Trophoblast cell (in vitro differentiated cells and primary cell): ENCODE measurements at regions not wholly inside any gene's neighbourhood (a gene's known extent, or its start where the extent isn't known, plus 50 kb on each side); places are given as distances from the start of the nearest gene placed in this dataset.

Experiments
- DNase-seq, 2 donors: peaks; one replicate each; pipeline ENCODE4 v3.0.0-alpha.2; 2016
- H2AFZ ChIP-seq: 2 replicates; pipeline ENCODE4 v1.6.1; 2013; ENCODE audit warnings: low read length, moderate library complexity, mild to moderate bottlenecking; ENCODE audit not compliant: insufficient read depth, poor library complexity
- H2AK5ac ChIP-seq: 2 replicates; pipeline ENCODE4 v1.6.1; 2013; ENCODE audit warnings: mild to moderate bottlenecking, low read length
- H2BK120ac ChIP-seq: 2 replicates; pipeline ENCODE4 v1.6.1; 2013; ENCODE audit warnings: low read length, mild to moderate bottlenecking, moderate library complexity; ENCODE audit not compliant: insufficient read depth, poor library complexity
- H2BK12ac ChIP-seq: 2 replicates; pipeline ENCODE4 v1.6.1; 2013; ENCODE audit warnings: mild to moderate bottlenecking, low read length, moderate library complexity
- H2BK5ac ChIP-seq: 2 replicates; pipeline ENCODE4 v1.6.1; 2013; ENCODE audit warnings: low read length, low read depth, moderate library complexity, mild to moderate bottlenecking; ENCODE audit not compliant: poor library complexity
- H3K14ac ChIP-seq: 2 replicates; pipeline ENCODE4 v1.6.1; 2013; ENCODE audit warnings: mild to moderate bottlenecking, low read length
- H3K18ac ChIP-seq: 2 replicates; pipeline ENCODE4 v1.6.1; 2013; ENCODE audit warnings: mild to moderate bottlenecking, low read length
- H3K23ac ChIP-seq: 2 replicates; pipeline ENCODE4 v1.6.1; 2013; ENCODE audit warnings: low read length
- H3K27ac ChIP-seq: 2 replicates; pipeline ENCODE4 v1.5.1; 2013; ENCODE audit warnings: low read depth, mild to moderate bottlenecking, inconsistent platforms, low read length, moderate library complexity
- H3K27me3 ChIP-seq: 2 replicates; pipeline ENCODE4 v1.6.1; 2013; ENCODE audit warnings: inconsistent platforms, mild to moderate bottlenecking, low read length, moderate library complexity; ENCODE audit not compliant: insufficient read depth
- H3K36me3 ChIP-seq, 2 experiments: 1 replicate in 1 of 2; 2 replicates in 1 of 2; pipeline ENCODE4 v1.6.1; 2013; ENCODE audit warnings: low read length in 2 of 2, mild to moderate bottlenecking in 2 of 2, moderate library complexity in 1 of 2; ENCODE audit not compliant: insufficient read depth in 2 of 2, control insufficient read depth in 1 of 2
- H3K4ac ChIP-seq: 2 replicates; pipeline ENCODE4 v1.6.1; 2013; ENCODE audit warnings: low read depth, mild to moderate bottlenecking, low read length, moderate library complexity
- H3K4me1 ChIP-seq, 2 experiments: 1 replicate in 1 of 2; 2 replicates in 1 of 2; pipeline ENCODE4 v1.6.1; 2013; ENCODE audit warnings: low read length in 2 of 2, mild to moderate bottlenecking in 2 of 2, moderate library complexity in 1 of 2; ENCODE audit not compliant: insufficient read depth in 2 of 2, control insufficient read depth in 1 of 2
- H3K4me2 ChIP-seq: 2 replicates; pipeline ENCODE4 v1.6.1; 2013; ENCODE audit warnings: inconsistent platforms, mild to moderate bottlenecking, low read length, moderate library complexity
- H3K4me3 ChIP-seq: 2 replicates; pipeline ENCODE4 v1.5.1; 2013; ENCODE audit warnings: mild to moderate bottlenecking, low read depth, low read length, inconsistent platforms
- H3K79me1 ChIP-seq: one replicate; pipeline ENCODE4 v1.6.1; 2013; ENCODE audit warnings: low read length
- H3K79me2 ChIP-seq: 2 replicates; pipeline ENCODE4 v1.6.1; 2013; ENCODE audit warnings: low read length, mild to moderate bottlenecking; ENCODE audit not compliant: control insufficient read depth, insufficient read depth, poor library complexity
- H3K9ac ChIP-seq: 2 replicates; pipeline ENCODE4 v1.6.1; 2013; ENCODE audit warnings: mild to moderate bottlenecking, low read length
- H3K9me3 ChIP-seq: 2 replicates; pipeline ENCODE4 v1.6.1; 2013; ENCODE audit warnings: low read depth, mild to moderate bottlenecking, control low read depth, inconsistent platforms, low read length; ENCODE audit not compliant: insufficient read depth
- H4K12ac ChIP-seq: 2 replicates; pipeline ENCODE4 v1.6.1; 2013; ENCODE audit warnings: low read depth, mild to moderate bottlenecking, low read length, moderate library complexity
- H4K8ac ChIP-seq: 2 replicates; pipeline ENCODE4 v1.6.1; 2013; ENCODE audit warnings: low read depth, mild to moderate bottlenecking, low read length, moderate library complexity
- H4K91ac ChIP-seq: one replicate; pipeline ENCODE4 v1.6.1; 2013; ENCODE audit warnings: low read depth, mild to moderate bottlenecking, low read length, moderate library complexity
- WGBS: extraction: QIAGEN DNeasy Blood & Tissue Kit; methylation state at CpG from one replicate; pipeline ENCODE4 v1.1.7; 2013; ENCODE audit warnings: missing lambda C conversion rate; ENCODE audit not compliant: insufficient read length, insufficient coverage; ENCODE audit errors: extremely low coverage; 5-methylcytosine and 5-hydroxymethylcytosine counted together

GRCh38 chr13:50685956-50686355 lies 157.5 kb downstream of the DLEU7 start:
- H3K27ac ChIP-seq, result no peak overlapping the region
- H3K79me2 ChIP-seq, result no peaks in the 10 kb centered on the region
- DNase-seq, result no peak
- H3K27me3 ChIP-seq, result no peaks in the 10 kb centered on the region
- H3K4ac ChIP-seq, result no peak overlapping the region
- no peak overlapping the region for H2AFZ ChIP-seq
- H2BK120ac ChIP-seq, result no peak overlapping the region
- H3K14ac ChIP-seq, result no peak overlapping the region
- no peaks in the 10 kb centered on the region for H3K9me3 ChIP-seq
- no peak overlapping the region for H3K23ac ChIP-seq
- H4K8ac ChIP-seq, result no peak overlapping the region
- no peak overlapping the region for H4K12ac ChIP-seq
- H4K91ac ChIP-seq, result no peak overlapping the region
- no peak overlapping the region for H2AK5ac ChIP-seq
- no peaks in the 10 kb centered on the region for H3K79me1 ChIP-seq
- no peak overlapping the region for H3K4me3 ChIP-seq
- WGBS, result no CpG with 5 or more reads among the region's 5 CpGs
- H3K36me3 ChIP-seq, result no peaks in the 10 kb centered on the region
- no peak overlapping the region for H2BK5ac ChIP-seq
- H3K9ac ChIP-seq, result no peak overlapping the region
- no peak overlapping the region for H3K18ac ChIP-seq
- H2BK12ac ChIP-seq, result no peak overlapping the region
- H3K4me1 ChIP-seq, result no peaks in the 10 kb centered on the region
- no peak overlapping the region for H3K4me2 ChIP-seq

- Histone ChIP-seq H3K4me3 (no peak overlapping the region), H3K4me2 (no peak overlapping the region), H3K4me1 (peaks cover 0 to under 1% of the 10 kb centered on the region in 2 experiments), H3K4ac (no peak overlapping the region), H3K9me3 (no peaks in the 10 kb centered on the region), H2AK5ac (no peak overlapping the region), H3K14ac (no peak overlapping the region), H3K27ac (no peak overlapping the region), H2BK120ac (no peak overlapping the region), H3K18ac (no peak overlapping the region), H4K8ac (no peak overlapping the region), H3K23ac (no peak overlapping the region), H3K9ac (no peak overlapping the region), H2BK12ac (no peak overlapping the region), H3K36me3 (no peaks in the 10 kb centered on the region), H4K91ac (no peak overlapping the region), H4K12ac (no peak overlapping the region), H2BK5ac (no peak overlapping the region), H2AFZ (no peak overlapping the region), H3K79me1 (peaks cover under 1% of the 10 kb centered on the region), H3K79me2 (no peaks in the 10 kb centered on the region), H3K27me3 (no peaks in the 10 kb centered on the region)
- 100% methylated on average over 1 of the region's 3 CpGs for WGBS
- no peak for DNase-seq
These were observed 156.9 kb downstream of the DLEU7 start for GRCh38 chr13:50686551-50686950.

GRCh38 chr13:50687545-50687944 lies 155.9 kb downstream of the DLEU7 start:
- no peaks in the 10 kb centered on the region for H3K9me3 ChIP-seq
- no peak overlapping the region for H4K91ac ChIP-seq
- DNase-seq, result no peak
- H3K4ac ChIP-seq, result no peak overlapping the region
- H3K4me3 ChIP-seq, result no peak overlapping the region
- no peak overlapping the region for H3K23ac ChIP-seq
- H3K27me3 ChIP-seq, result no peaks in the 10 kb centered on the region
- H2AK5ac ChIP-seq, result no peak overlapping the region
- no peaks in the 10 kb centered on the region for H3K36me3 ChIP-seq
- H2AFZ ChIP-seq, result no peak overlapping the region
- H4K8ac ChIP-seq, result no peak overlapping the region
- no peak overlapping the region for H3K18ac ChIP-seq
- no peak overlapping the region for H3K9ac ChIP-seq
- H2BK5ac ChIP-seq, result no peak overlapping the region
- peaks cover 1% of the 10 kb centered on the region for H3K79me1 ChIP-seq
- WGBS, result no CpG with 5 or more reads among the region's 4 CpGs
- no peak overlapping the region for H2BK12ac ChIP-seq
- H2BK120ac ChIP-seq, result no peak overlapping the region
- no peak overlapping the region for H4K12ac ChIP-seq
- H3K14ac ChIP-seq, result no peak overlapping the region
- no peak overlapping the region for H3K27ac ChIP-seq
- no peaks in the 10 kb centered on the region for H3K79me2 ChIP-seq
- H3K4me2 ChIP-seq, result no peak overlapping the region
- peaks cover 0 to 5% of the 10 kb centered on the region in 2 experiments for H3K4me1 ChIP-seq

- Histone ChIP-seq H3K36me3 (no peaks in the 10 kb centered on the region), H4K91ac (no peak overlapping the region), H3K4me1 (peaks cover 6 to 15% of the 10 kb centered on the region in 2 experiments), H3K79me1 (peaks cover 7% of the 10 kb centered on the region), H3K9ac (no peak overlapping the region), H2BK120ac (no peak overlapping the region), H4K12ac (no peak overlapping the region), H3K14ac (no peak overlapping the region), H3K79me2 (no peaks in the 10 kb centered on the region), H3K4ac (no peak overlapping the region), H3K18ac (no peak overlapping the region), H2BK5ac (no peak overlapping the region), H3K4me3 (no peak overlapping the region), H3K27ac (no peak overlapping the region), H3K23ac (no peak overlapping the region), H2BK12ac (no peak overlapping the region), H3K4me2 (no peak overlapping the region), H3K9me3 (no peaks in the 10 kb centered on the region), H2AK5ac (no peak overlapping the region), H4K8ac (no peak overlapping the region), H2AFZ (no peak overlapping the region), H3K27me3 (no peaks in the 10 kb centered on the region)
- DNase-seq, result no peak
These were observed 153.5 kb downstream of the DLEU7 start for GRCh38 chr13:50690006-50690405.
